ENCODE measurements at regions not wholly inside any gene's neighbourhood (a gene's known extent, or its start where the extent isn't known, plus 50 kb on each side); places are given as distances from the start of the nearest gene placed in this dataset.

GRCh38 chr5:174182111-174182510, 136.6 kb downstream of the NSG2 start:
- no peak overlapping the region for H3K4me3 ChIP-seq (replicated peaks in 1 of 3; ENCODE audit: low read depth in 2 of 3, low read length in 3 of 3)
- no peak overlapping the region for H3K27ac ChIP-seq (ENCODE audit: low read depth in 1 of 2, low read length in 2 of 2)
- no peaks in the 10 kb centered on the region for H3K36me3 ChIP-seq (replicated peaks in 1 of 2; ENCODE audit: control insufficient read depth in 1 of 2, insufficient read depth in 2 of 2, low read length in 2 of 2)
- Mint-ChIP-seq H3K36me3 (no peaks in the 10 kb centered on the region), H3K27ac (no peak overlapping the region), H3K9me3 (no peaks in the 10 kb centered on the region), H3K27me3 (ENCODE audit: low read depth in 3 of 3) (peaks cover 4 to 9% (median 6%) of the 10 kb centered on the region in 3 donors), H3K4me1 (no peaks in the 10 kb centered on the region), H3K4me3 (no peak overlapping the region)
- no peaks in the 10 kb centered on the region for H3K9me3 ChIP-seq (replicated peaks in 1 of 2; ENCODE audit: control insufficient read depth in 1 of 2, insufficient read depth in 1 of 2, low read length in 2 of 2)
- no peak for TF ChIP-seq CTCF (IDR thresholded peaks at IDR 0.05)
- H3K4me2 ChIP-seq (replicated peaks; ENCODE audit: extremely low read depth, low read length, poor library complexity, severe bottlenecking): no peak overlapping the region
- H3K9ac ChIP-seq (ENCODE audit: insufficient read depth, low read length, poor library complexity, severe bottlenecking): no peak overlapping the region
- no peak for DNase-seq
- 100% methylated on average over 4 of the region's 5 CpGs for WGBS (ENCODE audit: insufficient coverage)
- H3K79me2 ChIP-seq (ENCODE audit: insufficient read depth, low read length): no peaks in the 10 kb centered on the region
- no peaks in the 10 kb centered on the region for H4K20me1 ChIP-seq (ENCODE audit: insufficient read depth, low read length)
- H2AFZ ChIP-seq (ENCODE audit: insufficient read depth, low read depth, low read length, poor library complexity, severe bottlenecking): no peak overlapping the region
- no peaks in the 10 kb centered on the region for H3K4me1 ChIP-seq (ENCODE audit: control insufficient read depth in 1 of 2, insufficient read depth in 2 of 2, low read length in 2 of 2)
- no peaks in the 10 kb centered on the region for H3K27me3 ChIP-seq (ENCODE audit: control insufficient read depth in 2 of 2, insufficient read depth in 2 of 2, low read length in 2 of 2)
- intact Hi-C loops (cut with micrococcal nuclease): no loop called here

- Histone ChIP-seq H2AFZ (ENCODE audit: insufficient read depth, low read depth, low read length, poor library complexity, severe bottlenecking) (no peak overlapping the region), H3K4me1 (ENCODE audit: control insufficient read depth in 1 of 2, insufficient read depth in 2 of 2, low read length in 2 of 2) (no peaks in the 10 kb centered on the region), H3K36me3 (replicated peaks in 1 of 2; ENCODE audit: control insufficient read depth in 1 of 2, insufficient read depth in 2 of 2, low read length in 2 of 2) (no peaks in the 10 kb centered on the region), H3K9ac (ENCODE audit: insufficient read depth, low read length, poor library complexity, severe bottlenecking) (no peak overlapping the region), H3K9me3 (replicated peaks in 1 of 2; ENCODE audit: control insufficient read depth in 1 of 2, insufficient read depth in 1 of 2, low read length in 2 of 2) (no peaks in the 10 kb centered on the region), H3K27me3 (ENCODE audit: control insufficient read depth in 2 of 2, insufficient read depth in 2 of 2, low read length in 2 of 2) (no peaks in the 10 kb centered on the region), H3K4me2 (replicated peaks; ENCODE audit: extremely low read depth, low read length, poor library complexity, severe bottlenecking) (no peak overlapping the region), H3K79me2 (ENCODE audit: insufficient read depth, low read length) (no peaks in the 10 kb centered on the region), H3K27ac (ENCODE audit: low read depth in 1 of 2, low read length in 2 of 2) (no peak overlapping the region), H4K20me1 (ENCODE audit: insufficient read depth, low read length) (no peaks in the 10 kb centered on the region), H3K4me3 (replicated peaks in 1 of 3; ENCODE audit: low read depth in 2 of 3, low read length in 3 of 3) (no peak overlapping the region)
- peaks cover 5 to 6% (median 6%) of the 10 kb centered on the region in 3 donors for H3K27me3 Mint-ChIP-seq (ENCODE audit: low read depth in 3 of 3)
- DNase-seq: no peak
- intact Hi-C loops (cut with micrococcal nuclease): no loop called here
- no peaks in the 10 kb centered on the region for H3K9me3 Mint-ChIP-seq
- H3K4me1 Mint-ChIP-seq: no peaks in the 10 kb centered on the region
- H3K36me3 Mint-ChIP-seq: no peaks in the 10 kb centered on the region
- peak overlapping the region in 1 of 7 donors; percentile 25 for H3K27ac Mint-ChIP-seq
- no peak overlapping the region for H3K4me3 Mint-ChIP-seq
- no peak for TF ChIP-seq CTCF (IDR thresholded peaks at IDR 0.05)
- WGBS (ENCODE audit: insufficient coverage): 97% methylated on average over 5 of the region's 9 CpGs
Observed at GRCh38 chr5:174183701-174184100, 138.2 kb downstream of the NSG2 start.

All from CD14-positive monocyte (primary cell).